GM12874 (cell line): ENCODE measurements at regions not wholly inside any gene's neighbourhood (a gene's known extent, or its start where the extent isn't known, plus 50 kb on each side); places are given as distances from the start of the nearest gene placed in this dataset.

Experiments used
- CTCF ChIP-seq: IDR thresholded peaks from 2 replicates; pipeline ENCODE4 v1.5.1; 2011; ENCODE audit warnings: low read depth, mild to moderate bottlenecking, control low read depth, low read length, moderate library complexity; ENCODE audit not compliant: insufficient read depth

GRCh38 chr10:8504499-8504898, 450.0 kb downstream of the GATA3 start:
- no peak for TF ChIP-seq CTCF

DNA sequence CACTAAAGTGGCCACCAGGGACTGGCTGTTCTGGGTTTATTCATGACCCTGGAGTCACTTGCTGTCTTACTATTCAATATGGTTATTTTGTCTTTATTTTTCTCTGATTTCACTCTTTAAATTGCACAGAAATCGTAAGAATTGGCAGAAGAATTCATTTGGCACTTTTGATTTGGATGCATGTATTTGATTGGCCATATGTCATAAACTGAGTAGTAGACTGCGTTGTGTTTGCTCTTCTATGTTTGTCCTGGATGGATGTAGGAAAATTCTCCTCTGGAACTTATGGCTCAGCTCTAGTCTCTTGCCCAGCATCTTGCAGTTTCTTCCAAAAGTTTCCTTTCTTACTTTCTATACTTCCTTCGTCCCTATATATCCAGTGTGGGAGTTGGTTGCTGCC, 452.7 kb downstream of the GATA3 start:
- TF ChIP-seq CTCF = no peak

DNA sequence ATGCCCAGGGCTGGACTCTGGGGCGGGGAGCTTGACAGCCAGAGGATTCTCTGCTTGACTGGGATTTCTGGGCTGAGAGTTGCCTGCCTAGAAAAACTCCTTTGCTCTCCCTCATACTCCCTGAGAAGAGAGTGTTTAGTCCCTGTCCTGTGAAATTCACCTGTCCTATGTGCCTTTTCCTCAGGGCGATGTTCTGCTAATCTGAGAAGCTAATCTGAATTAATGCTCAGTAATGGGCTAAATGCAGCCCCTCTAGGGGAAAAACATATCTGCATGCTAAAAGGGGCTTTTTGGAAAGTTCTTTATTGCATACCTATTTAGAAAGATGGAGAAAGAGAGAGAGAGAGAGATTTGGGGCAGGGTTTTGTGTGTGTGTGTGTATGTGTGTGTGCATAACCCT, 454.4 kb downstream of the GATA3 start:
- TF ChIP-seq CTCF = no peak

DNA sequence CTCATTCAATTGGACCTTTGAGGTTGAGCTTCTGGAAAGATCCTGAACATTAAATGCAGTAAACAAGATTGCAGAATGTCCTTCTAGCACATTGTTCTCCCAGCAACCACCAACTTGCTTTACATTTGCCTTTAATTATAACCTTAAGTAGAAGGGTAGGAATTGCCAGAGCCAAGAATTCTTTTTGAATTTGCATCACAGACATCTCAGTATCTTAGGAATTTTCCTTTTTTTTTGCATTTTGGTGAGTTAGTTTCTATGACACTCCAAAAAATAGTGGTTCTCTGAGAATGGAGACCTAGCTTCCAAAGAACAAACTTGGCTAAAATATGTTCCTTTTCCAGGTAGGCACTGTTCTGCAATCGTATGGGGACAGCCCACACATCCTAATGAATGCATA, 456.0 kb downstream of the GATA3 start:
- no peak for TF ChIP-seq CTCF

DNA sequence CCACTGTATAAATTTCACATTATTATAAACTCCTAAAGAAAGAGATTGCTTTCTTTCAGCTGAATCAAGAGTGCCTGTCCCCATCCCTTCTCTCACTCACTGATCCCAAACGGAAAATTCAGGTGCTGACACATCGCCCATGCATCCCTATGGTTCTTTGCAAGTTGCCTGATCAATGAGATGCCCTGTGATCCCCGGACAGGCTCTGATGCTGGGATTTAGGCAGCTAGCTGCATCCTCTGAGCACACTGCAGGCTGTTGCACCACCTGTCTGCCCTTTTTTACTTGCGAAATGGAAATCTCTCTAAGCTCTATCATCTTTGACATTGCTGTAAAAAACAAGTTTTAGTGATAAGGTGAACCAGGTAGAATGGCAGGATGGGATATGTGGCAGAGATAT, 456.5 kb downstream of the GATA3 start:
- TF ChIP-seq CTCF = no peak

GRCh38 chr10:8513155-8514147, 459.0 kb downstream of the GATA3 start:
- TF ChIP-seq CTCF = no peak

DNA sequence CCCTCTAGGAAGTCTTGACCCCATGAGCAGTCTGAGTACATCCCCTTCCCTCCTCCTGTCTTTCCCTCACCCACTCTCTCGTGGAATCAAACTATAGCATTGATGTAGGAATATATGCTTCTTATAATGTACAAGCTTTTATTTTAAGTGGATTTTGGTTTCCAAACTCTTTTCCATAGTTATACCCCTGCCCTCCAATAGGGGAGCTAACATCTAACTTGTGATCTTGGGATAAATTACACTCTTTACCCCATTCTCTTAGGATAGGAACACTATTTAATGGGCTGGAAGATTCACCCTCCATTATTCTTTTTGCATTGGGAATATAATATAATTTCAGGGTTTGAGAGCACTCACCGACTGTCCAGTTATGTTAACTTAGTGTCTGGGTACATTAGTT, 465.9 kb downstream of the GATA3 start:
- no peak for TF ChIP-seq CTCF
